Prostate gland (tissue), 2 donors: ENCODE measurements at regions not wholly inside any gene's neighbourhood (a gene's known extent, or its start where the extent isn't known, plus 50 kb on each side); places are given as distances from the start of the nearest gene placed in this dataset.

Experiments used
- CTCF ChIP-seq, 4 experiments: fragments of 200-600 bp in 2 of 4; fragments of 450-650 bp in 2 of 4; sonication (generic) in 2 of 4; IDR thresholded peaks; 1 replicate in 3 of 4; 2 replicates in 1 of 4; pipeline ENCODE4 v1.5.1; 2016 to 2019; ENCODE audit warnings: antibody characterized with exemption in 4 of 4, mild to moderate bottlenecking in 2 of 4, moderate library complexity in 2 of 4
- POLR2A ChIP-seq: fragments of 450-650 bp; IDR thresholded peaks from one replicate; pipeline ENCODE4 v1.6.1; 2016; ENCODE audit warnings: antibody characterized with exemption, mild to moderate bottlenecking

DNA sequence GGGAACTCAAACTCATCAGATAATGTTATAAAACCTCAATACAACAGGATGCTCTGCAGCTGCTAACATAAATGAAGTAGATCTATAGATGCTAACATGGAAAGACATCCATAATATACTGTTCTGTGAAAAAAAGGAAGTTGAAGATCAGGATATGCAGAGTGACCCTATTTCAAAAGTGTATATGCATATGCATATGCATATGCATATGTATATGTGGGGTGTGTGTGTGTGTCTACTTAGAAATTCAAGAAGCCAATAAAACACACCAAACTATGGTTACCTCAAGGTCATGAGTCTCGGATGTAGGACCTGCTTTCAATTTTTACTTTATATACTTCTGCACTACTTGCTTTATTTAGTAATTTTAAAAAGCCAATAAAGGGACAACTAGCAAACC, 125.6 kb downstream of the ABHD5 start:
- no peak for TF ChIP-seq CTCF (IDR thresholded peaks at IDR 0.05)
- no peak for TF ChIP-seq POLR2A
